ENCODE measurements at regions not wholly inside any gene's neighbourhood (a gene's known extent, or its start where the extent isn't known, plus 50 kb on each side); places are given as distances from the start of the nearest gene placed in this dataset.

- TF ChIP-seq, protein P1, sequence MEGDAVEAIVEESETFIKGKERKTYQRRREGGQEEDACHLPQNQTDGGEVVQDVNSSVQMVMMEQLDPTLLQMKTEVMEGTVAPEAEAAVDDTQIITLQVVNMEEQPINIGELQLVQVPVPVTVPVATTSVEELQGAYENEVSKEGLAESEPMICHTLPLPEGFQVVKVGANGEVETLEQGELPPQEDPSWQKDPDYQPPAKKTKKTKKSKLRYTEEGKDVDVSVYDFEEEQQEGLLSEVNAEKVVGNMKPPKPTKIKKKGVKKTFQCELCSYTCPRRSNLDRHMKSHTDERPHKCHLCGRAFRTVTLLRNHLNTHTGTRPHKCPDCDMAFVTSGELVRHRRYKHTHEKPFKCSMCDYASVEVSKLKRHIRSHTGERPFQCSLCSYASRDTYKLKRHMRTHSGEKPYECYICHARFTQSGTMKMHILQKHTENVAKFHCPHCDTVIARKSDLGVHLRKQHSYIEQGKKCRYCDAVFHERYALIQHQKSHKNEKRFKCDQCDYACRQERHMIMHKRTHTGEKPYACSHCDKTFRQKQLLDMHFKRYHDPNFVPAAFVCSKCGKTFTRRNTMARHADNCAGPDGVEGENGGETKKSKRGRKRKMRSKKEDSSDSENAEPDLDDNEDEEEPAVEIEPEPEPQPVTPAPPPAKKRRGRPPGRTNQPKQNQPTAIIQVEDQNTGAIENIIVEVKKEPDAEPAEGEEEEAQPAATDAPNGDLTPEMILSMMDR (IDR thresholded peaks at IDR 0.05) = no peak
- TF ChIP-seq POLR2A (IDR thresholded peaks at IDR 0.05) = no peak
- TF ChIP-seq EP300 (IDR thresholded peaks at IDR 0.05) = no peak
Observed at GRCh38 chr6:50390416-50390815, 322.9 kb upstream of the TFAP2D start.
